NCI-H2171 treated with DMSO at 0.1 percent for 48 hours (cell line): ENCODE measurements at regions not wholly inside any gene's neighbourhood (a gene's known extent, or its start where the extent isn't known, plus 50 kb on each side); places are given as distances from the start of the nearest gene placed in this dataset.
A peak's percentile ranks its signal among the peaks of the same experiment; 100 is the strongest.

Experiments used
- DNase-seq: peaks from one replicate; lab custom pipeline; 2025; lab: John Stamatoyannopoulos, UW

DNA sequence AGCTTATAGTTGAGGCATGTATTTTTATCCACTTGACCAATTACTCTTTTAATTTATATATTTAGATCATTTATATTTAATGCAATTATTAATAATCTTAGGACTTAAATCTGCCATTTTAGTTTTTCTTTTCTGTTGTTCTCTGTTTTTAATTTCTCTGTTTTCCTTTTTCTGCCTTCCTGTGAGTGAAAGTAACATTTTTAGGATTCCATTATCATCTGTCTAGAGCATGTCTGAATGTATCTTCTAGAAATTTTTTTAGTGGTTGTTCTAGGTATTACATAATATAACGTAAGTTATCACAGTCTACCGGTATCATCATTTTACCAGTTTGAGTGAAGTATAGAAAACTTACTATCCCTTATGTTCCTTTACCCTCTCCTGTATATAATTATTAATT, 197.3 kb downstream of the UNC5CL start:
- no peak for DNase-seq

- DNase-seq: no peak
Measured at GRCh38 chr6:40832691-40833090, 206.3 kb downstream of the UNC5CL start.

GRCh38 chr6:40831381-40831780, 207.6 kb downstream of the UNC5CL start:
- DNase-seq: no peak

DNA sequence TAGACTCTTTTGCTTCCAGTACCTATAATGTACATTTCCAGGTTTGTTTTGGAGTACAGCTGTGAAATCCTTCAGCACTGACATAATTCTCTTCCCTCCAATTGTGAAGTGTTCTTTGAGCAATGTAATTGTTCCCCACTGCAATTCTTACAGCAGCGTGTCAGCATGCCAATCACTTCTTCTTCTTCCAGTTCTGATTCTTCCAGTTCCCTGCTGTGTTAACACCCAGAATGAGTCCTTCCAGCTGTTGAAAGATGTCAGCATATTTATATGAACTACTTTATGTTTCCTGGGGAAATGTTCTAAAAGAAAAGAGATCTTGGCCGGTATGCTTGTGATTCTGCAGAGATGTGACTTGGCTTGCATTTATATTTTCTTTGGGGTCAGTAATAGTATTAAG, 213.9 kb downstream of the UNC5CL start:
- DNase-seq: no peak

DNA sequence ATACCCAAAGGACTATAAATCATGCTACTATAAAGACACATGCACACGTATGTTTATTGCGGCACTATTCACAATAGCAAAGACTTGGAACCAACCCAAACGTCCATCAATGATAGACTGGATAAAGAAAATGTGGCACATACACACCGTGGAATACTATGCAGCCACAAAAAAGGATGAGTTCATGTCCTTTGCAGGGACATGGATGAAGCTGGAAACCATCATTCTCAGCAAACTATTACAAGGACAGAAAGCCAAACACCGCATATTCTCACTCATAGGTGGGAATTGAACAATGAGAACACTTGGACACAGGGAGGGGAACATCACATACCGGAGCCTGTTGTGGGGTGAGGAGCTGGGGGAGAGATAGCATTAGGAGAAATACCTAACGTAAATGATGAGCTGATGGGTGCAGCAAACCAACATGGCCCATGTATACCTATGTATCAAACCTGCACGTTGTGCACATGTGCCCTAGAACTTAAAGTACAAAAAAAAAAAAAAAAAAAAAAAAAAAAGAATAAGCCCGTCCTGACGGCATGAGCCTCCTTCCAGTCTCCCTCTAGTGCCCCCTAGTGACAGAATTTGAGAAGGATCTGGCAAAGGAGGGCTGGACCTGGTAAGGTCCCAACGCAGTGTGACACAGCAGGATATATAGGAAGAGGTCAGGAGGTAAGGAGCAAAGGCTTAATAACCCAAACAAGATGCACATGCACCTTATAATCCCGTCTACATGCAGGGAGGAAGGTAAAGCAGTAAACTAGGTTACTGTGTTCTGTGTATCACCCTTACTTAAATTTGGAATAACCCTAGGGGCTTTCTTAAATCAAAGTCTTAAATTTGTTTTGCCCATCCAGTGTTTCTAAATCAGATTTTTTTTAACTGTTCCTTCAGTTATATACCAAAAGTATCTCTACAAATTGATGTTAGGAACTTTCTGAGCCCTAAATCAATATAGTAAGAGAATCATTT, 214.8 kb downstream of the UNC5CL start:
- peak; percentile 64 for DNase-seq

- DNase-seq: no peak
Measured at GRCh38 chr6:40822619-40823018, 216.4 kb downstream of the UNC5CL start.

GRCh38 chr6:40819182-40819834, 219.7 kb downstream of the UNC5CL start:
- DNase-seq: no peak

- no peak for DNase-seq
Measured at GRCh38 chr6:40817369-40817768, 221.7 kb downstream of the UNC5CL start.

DNA sequence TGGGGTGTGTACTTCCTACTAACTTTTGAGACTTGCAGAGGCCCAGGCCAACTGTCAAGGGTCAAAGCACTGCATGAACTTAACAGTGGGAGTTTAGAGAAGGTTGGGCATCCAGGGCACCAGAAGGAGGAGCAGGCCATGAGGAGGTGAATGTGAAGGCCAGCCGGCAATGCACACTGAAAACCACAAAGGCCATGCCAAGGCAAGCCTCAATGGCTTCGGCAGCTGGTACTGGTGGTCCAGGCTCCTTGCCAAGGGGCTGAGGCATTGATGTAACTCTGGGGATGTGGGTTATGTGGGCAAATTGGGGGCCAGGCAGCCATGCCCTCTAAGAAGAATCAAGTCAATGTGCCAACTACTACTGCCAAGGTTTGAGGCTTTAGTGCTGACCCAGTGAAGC, 222.4 kb downstream of the UNC5CL start:
- DNase-seq: no peak

DNA sequence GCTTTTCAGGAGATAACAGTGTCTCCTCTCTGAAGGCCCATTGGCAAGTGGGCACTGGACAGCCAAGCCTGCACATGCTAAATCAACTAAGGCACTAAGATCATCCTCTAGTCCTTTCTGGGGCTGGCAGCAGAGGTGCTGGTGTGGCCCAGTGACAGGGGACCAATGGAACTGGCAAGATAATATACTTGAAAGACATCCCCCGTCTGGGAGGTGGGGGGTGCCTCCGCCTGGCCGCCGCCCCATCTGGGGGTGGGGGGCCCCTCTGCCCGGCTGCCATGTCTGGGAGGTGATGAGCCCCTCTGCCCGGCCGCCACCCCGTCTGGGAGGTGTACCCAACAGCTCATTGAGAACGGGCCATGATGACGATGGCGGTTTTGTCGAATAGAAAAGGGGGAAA, 223.3 kb downstream of the UNC5CL start:
- no peak for DNase-seq

DNA sequence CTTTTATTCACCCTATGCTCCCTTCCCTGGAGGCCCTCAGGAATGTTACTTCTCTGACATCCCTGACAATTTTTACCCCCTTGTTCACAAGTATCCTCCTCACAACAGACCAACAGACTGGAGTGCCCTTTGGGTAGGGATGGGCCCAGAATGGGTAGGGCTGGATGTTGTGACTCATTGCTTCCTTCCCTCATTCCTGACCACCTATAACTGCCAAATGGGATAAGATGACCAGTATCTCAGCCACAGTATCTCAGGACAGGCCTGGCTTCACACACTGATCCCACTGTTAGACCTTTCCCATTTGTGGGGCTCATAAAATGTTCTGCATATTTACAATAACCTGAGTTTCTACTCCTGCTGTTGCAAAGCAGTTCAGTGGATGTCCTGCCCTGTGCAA, 223.0 kb upstream of the LRFN2 start:
- DNase-seq: no peak

DNA sequence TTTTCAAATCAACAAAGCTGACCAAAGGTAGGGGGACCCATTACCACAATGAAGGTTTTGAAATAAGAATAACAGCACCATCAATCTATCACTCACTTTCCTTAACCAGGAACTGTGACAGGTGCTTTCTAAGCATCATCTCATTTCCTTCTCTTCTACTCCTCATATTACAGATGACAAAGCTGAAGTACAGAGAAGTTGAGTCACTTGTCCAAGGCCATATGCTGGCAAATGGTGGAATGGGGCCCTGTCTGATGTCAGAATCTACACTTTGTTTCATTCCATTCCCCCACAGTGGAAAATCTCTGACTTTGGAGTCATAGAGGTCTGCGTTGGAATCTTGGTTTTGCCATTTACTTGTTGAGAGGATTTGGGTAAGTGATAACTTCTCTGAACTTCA, 222.5 kb upstream of the LRFN2 start:
- peak; percentile 8 for DNase-seq

DNA sequence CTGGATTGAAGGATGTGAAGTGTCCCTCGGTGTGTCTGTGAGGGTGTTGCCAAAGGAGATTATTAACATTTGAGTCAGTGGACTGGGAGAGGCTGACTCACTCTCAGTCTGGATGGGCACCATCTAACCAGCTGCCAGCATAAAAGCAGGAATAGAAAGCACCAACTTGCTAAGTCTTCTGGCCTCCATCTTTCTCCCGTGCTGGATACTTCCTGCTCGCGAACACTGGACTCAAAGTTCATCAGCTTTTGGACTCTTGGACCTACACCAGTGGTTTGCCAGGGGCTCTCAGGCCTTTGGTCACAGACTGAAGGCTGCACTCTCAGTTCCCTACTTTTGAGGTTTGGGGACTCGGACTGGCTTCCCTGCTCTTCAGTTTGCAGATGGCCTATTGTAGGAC, 220.3 kb upstream of the LRFN2 start:
- no peak for DNase-seq

DNA sequence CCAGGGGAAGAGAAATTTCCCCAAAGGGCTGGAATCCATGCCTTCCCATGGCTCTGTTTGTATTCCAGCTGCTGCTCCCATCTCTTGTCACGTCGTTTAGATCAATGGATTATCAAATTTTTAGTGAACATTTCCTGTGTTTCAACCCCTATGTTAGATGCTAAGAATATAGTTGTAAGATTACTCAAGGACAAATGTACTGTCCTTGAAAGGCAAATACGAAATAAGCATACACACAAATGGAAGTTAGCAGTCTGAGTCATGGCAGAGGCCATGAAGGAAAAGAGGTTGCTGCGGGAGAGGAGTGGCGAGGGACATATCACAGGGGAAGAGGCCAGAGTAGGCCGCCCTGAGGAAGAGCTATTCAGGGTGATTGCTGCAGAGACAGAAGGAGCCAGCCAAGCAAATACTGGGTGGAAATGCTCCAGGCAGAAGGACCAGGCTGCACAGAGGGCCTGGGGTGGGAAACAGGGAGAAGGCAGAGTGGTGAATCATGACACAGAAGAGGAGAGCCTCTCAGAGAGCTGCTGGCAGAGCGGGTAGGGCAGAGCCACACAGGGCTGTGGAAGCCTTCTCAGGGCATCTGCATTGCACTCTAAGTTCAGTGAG, 219.2 kb upstream of the LRFN2 start:
- no peak for DNase-seq

DNA sequence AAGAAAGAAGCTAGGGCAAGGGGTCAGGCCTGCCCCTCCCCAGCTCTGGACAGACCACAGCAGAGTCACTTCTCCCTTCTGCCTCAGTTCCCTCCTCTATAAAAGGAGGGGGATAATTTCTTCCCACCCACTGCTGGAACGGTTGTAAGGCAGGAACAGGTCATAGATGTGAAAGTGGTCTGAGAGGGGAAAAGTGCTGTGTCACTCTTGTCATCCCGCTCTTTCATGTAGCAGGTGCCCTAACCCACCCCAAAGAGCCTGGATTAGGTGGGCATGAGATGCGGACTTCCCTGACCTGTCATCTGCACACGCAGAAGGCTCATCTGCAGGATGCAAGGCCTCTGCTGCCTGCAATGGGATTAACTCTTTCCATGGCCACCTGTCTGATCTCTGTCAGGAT, 218.2 kb upstream of the LRFN2 start:
- DNase-seq: no peak

DNA sequence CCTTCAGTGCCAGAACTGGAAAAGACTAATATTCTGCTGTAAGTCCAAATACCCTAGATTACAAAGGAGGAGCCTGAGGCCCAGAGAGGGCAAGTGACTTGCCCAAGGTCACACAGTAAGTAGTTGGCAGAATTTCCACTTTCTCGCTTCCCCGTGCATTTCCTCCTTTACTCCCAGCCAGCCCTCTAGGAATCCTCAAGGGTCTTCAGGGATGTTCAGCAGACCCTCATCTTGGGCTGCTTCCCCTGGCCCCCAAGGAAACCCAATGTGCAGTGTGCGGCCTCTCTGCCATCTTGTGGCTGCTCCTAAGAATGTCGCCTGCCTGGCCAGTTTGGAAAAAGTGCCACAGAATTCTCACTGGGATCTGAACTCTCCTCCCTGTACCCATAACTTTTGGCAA, 217.7 kb upstream of the LRFN2 start:
- no peak for DNase-seq

- DNase-seq: no peak
Measured at GRCh38 chr6:40803897-40804702, 216.9 kb upstream of the LRFN2 start.

DNA sequence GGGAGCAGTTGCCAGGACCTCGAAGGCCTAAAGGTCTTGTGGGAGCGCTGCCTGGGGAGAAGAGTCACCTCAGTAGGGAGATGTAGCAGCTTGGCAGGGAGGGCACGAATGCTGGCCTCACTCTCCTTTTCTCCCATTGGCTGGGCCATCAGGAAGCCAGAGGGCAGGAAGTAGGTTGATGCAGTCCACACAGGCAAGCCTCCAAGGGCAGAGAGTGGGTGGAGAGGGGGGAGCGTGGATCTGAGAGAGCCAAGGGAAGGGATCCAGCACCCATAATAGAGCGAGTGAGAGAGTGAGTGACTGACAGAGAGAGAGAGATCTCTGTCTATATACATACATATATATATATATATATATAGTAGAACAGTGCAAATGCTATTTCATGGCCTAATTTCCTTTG, 215.3 kb upstream of the LRFN2 start:
- no peak for DNase-seq

DNA sequence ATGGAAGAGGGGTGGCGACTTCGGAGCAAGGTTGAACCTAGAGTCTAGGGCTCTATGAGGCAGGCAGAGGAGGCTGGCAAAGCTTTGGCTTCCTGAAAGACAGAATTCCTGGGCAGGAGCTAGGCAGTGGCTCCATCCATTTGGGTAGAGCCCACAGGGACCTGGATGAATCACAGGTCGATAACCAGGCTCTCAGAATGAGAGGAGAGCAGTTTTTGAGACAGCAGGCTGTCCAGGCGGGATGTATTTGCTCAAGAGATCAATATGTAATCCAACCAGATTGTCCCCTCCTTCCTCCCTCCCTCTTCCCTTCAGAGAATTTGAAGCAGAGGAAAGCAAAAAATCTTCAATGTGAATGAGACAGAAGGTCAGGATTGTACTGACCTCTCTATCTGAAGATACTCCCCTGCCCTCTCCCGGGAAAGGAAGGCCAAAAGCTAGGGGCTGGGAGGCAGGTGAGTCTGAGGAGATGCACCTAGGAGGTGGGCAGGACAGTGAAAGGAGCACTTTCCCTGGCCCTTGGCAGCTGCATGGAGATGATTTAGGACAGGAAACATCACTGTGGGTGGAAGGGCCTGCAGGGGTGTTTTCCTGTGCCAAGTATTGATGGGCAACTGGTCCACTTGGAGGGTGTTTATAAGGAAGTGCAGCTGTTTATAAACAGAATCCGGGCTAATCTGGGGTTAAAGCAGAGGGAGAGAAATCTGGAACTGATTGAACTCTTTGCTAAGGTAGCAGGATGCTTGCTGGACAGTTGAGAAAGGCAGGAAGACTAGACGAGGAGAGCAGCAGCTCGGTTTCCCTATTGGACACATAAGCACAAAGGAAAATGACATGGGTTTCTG, 212.4 kb upstream of the LRFN2 start:
- no peak for DNase-seq

DNA sequence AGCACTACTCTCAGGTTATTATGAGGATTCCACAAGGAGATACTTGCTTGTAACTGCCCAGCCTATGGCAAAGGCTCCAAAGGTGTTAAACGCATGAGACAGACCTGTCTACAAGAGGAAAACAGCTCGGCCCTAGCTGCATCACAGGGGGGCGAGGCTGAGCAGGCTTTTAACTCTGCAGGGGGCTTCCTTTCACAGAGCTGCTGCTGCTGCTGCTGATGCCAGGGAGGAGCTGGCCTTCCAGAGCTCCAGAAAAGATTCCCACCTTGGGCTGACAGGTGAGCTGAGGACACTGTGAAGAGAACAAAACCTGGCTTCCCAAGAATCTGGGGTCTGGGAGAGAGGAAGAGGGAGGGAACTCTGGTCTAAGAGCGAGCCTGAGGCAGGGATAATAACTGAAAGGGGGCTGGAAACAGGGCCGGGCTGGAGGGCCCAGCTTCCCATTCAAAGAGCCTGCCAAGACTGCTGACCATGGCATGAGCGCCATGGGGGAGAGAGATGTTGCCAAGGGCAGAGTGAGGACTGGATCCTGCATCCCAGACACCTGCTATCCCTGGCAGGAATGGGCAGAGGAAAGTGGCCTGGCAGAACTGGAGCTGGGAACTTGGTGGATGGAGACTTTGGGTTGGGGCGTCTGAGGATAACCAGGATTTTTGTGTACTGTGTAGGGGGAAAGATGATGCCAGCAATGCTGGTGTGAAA, 211.1 kb upstream of the LRFN2 start:
- no peak for DNase-seq
